Left lung (tissue), 4 donors: ENCODE measurements at regions not wholly inside any gene's neighbourhood (a gene's known extent, or its start where the extent isn't known, plus 50 kb on each side); places are given as distances from the start of the nearest gene placed in this dataset.

Experiments
- ATAC-seq: fragments of 200-7000 bp; cut with Tn5 transposase; one replicate; pipeline ENCODE4 v1.9.1; 2020; ENCODE audit warnings: moderate library complexity
- DNase-seq, 4 donors: peaks; one replicate each; pipeline ENCODE4 v3.0.0-alpha.2; 2013 to 2020
- H3K27ac ChIP-seq, 2 donors: fragments of 200-600 bp; sonication (generic) in 1 of 2; one replicate each; pipeline versions ENCODE4 v1.5.0 to v1.8.0; 2020 to 2021
- H3K27me3 ChIP-seq, 2 donors: fragments of 200-600 bp; sonication (generic) in 1 of 2; one replicate each; pipeline versions ENCODE4 v1.5.0 to v1.8.0; 2020 to 2021
- H3K36me3 ChIP-seq, 2 donors: fragments of 200-600 bp; sonication (generic) in 1 of 2; one replicate each; pipeline versions ENCODE4 v1.5.0 to v1.8.0; 2020 to 2021
- H3K4me1 ChIP-seq, 2 donors: fragments of 200-600 bp; one replicate each; pipeline ENCODE4 v1.8.0; 2021
- H3K4me3 ChIP-seq, 2 donors: fragments of 200-600 bp; sonication (generic) in 1 of 2; one replicate each; pipeline versions ENCODE4 v1.5.0 to v1.8.0; 2020 to 2021; ENCODE audit warnings: mild to moderate bottlenecking in 1 of 2
- H3K9me3 ChIP-seq, 2 donors: fragments of 200-600 bp; sonication (generic) in 1 of 2; one replicate each; pipeline versions ENCODE4 v1.5.0 to v1.8.0; 2020 to 2021
- CTCF ChIP-seq, 2 donors: fragments of 200-600 bp; sonication (generic) in 1 of 2; IDR thresholded peaks; one replicate each; pipeline versions ENCODE4 v1.5.0 to v1.8.0; 2021; ENCODE audit warnings: antibody characterized with exemption in 2 of 2
- intact Hi-C, 2 donors: fragments of 100-400 bp; cut with DNase I; formaldehyde crosslinking; loops; one replicate each; pipeline versions ENCODE4 v1.11.2 to v1.14.2; 2022
- donor health status: DM: no; HTN: yes; CAD: no.
- donor health status: DM: no; HTN: no; CAD: no.

- Histone ChIP-seq H3K27me3 (no peaks in the 10 kb centered on the region), H3K4me3 (no peak overlapping the region), H3K27ac (no peak overlapping the region), H3K36me3 (no peaks in the 10 kb centered on the region), H3K4me1 (no peaks in the 10 kb centered on the region), H3K9me3 (no peaks in the 10 kb centered on the region)
- DNase-seq (no peak), ATAC-seq (no peak)
- no peak for TF ChIP-seq CTCF (IDR thresholded peaks at IDR 0.05)
- intact Hi-C loops, result no loop called here
Observed at GRCh38 chr3:74049444-74049843, 424.7 kb upstream of the PDZRN3 start.

- Histone ChIP-seq H3K27me3 (no peaks in the 10 kb centered on the region), H3K27ac (no peak overlapping the region), H3K4me1 (no peaks in the 10 kb centered on the region), H3K9me3 (no peaks in the 10 kb centered on the region), H3K36me3 (no peaks in the 10 kb centered on the region), H3K4me3 (no peak overlapping the region)
- no peak for TF ChIP-seq CTCF (IDR thresholded peaks at IDR 0.05)
- ATAC-seq, result no peak
- DNase-seq, result no peak
- intact Hi-C loops, result no loop called here
Observed at GRCh38 chr3:74048699-74049098, 424.0 kb upstream of the PDZRN3 start.

GRCh38 chr3:74045000-74045399 lies 420.3 kb upstream of the PDZRN3 start:
- Histone ChIP-seq H3K4me1 (no peaks in the 10 kb centered on the region), H3K27ac (no peak overlapping the region), H3K4me3 (no peak overlapping the region), H3K27me3 (no peaks in the 10 kb centered on the region), H3K9me3 (no peaks in the 10 kb centered on the region), H3K36me3 (no peaks in the 10 kb centered on the region)
- DNase-seq, result no peak
- no peak for ATAC-seq
- intact Hi-C loops, result no loop called here
- TF ChIP-seq CTCF (IDR thresholded peaks at IDR 0.05), result no peak

GRCh38 chr3:74041068-74041675 lies 416.4 kb upstream of the PDZRN3 start:
- H3K36me3 ChIP-seq, result no peaks in the 10 kb centered on the region
- H3K4me1 ChIP-seq, result no peaks in the 10 kb centered on the region
- peak; percentile 87 for ATAC-seq
- H3K4me3 ChIP-seq, result no peak overlapping the region
- H3K9me3 ChIP-seq, result no peaks in the 10 kb centered on the region
- intact Hi-C loops, result no loop called here
- peak in 1 of 4 donors; percentile 30 for DNase-seq
- no peak overlapping the region for H3K27ac ChIP-seq
- TF ChIP-seq CTCF (IDR thresholded peaks at IDR 0.05), result no peak
- H3K27me3 ChIP-seq, result no peaks in the 10 kb centered on the region

- DNase-seq, result no peak
- no peaks in the 10 kb centered on the region for H3K4me1 ChIP-seq
- no peak for ATAC-seq
- H3K27me3 ChIP-seq, result no peaks in the 10 kb centered on the region
- H3K9me3 ChIP-seq, result no peaks in the 10 kb centered on the region
- no peak overlapping the region for H3K27ac ChIP-seq
- no peaks in the 10 kb centered on the region for H3K36me3 ChIP-seq
- no peak for TF ChIP-seq CTCF (IDR thresholded peaks at IDR 0.05)
- intact Hi-C loops, result no loop called here
- H3K4me3 ChIP-seq, result no peak overlapping the region
Observed at GRCh38 chr3:74039105-74039504, 414.4 kb upstream of the PDZRN3 start.
